PFSK-1 (cell line): ENCODE measurements at regions not wholly inside any gene's neighbourhood (a gene's known extent, or its start where the extent isn't known, plus 50 kb on each side); places are given as distances from the start of the nearest gene placed in this dataset.

Experiments
- FOXP2 ChIP-seq: optimal IDR thresholded peaks from 2 replicates; pipeline ENCODE3; 2011; ENCODE audit warnings: borderline replicate concordance, control low read depth, inconsistent platforms; ENCODE audit not compliant: insufficient read depth; ENCODE audit errors: extremely low read length, extremely low read depth
- POLR2AphosphoS5 ChIP-seq: IDR thresholded peaks from 2 replicates; pipeline ENCODE4 v1.6.1; 2012; ENCODE audit warnings: low read depth, mild to moderate bottlenecking, control low read depth, low read length, moderate library complexity
- REST ChIP-seq, 2 experiments: IDR thresholded peaks; 2 replicates each; pipeline versions ENCODE4 v1.6.1 to v1.8.0; 2011 to 2012; ENCODE audit warnings: low read depth in 2 of 2, low read length in 2 of 2, control low read depth in 1 of 2, inconsistent platforms in 1 of 2, mild to moderate bottlenecking in 1 of 2, moderate library complexity in 1 of 2; ENCODE audit not compliant: insufficient read depth in 1 of 2
- SIN3A ChIP-seq: IDR thresholded peaks from 2 replicates; pipeline ENCODE4 v1.6.1; 2012; ENCODE audit warnings: mild to moderate bottlenecking, low read length, moderate library complexity, borderline replicate concordance; ENCODE audit not compliant: insufficient read depth
- TAF1 ChIP-seq: IDR thresholded peaks from 2 replicates; pipeline ENCODE4 v1.6.1; 2012; ENCODE audit warnings: low read length, control low read depth, borderline replicate concordance; ENCODE audit not compliant: insufficient read depth

DNA sequence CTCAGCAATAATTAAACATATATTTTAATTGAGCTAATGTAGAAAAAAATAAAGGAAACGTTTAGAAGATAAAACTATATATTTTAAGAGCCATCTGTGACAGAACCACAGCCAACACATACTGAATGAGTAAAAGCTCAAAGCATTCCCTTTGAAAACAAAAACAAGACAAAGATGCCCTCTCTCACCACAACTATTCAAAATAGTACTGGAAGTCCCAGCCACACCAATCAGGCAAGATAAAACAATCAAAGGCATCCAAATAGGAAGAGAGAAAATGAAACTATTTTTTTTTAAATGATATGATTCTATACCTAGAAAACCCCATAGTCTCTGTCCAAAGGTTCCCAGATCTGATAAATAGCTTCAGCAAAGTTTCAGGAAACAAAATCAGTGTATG is 262.0 kb downstream of the HTR1A start:
- TF ChIP-seq POLR2AphosphoS5 (no peak), SIN3A (no peak), FOXP2 (no peak), REST (IDR thresholded peaks at IDR 0.05; ENCODE audit: insufficient read depth in 1 of 2, low read depth in 2 of 2, low read length in 2 of 2) (no peak), TAF1 (no peak)

DNA sequence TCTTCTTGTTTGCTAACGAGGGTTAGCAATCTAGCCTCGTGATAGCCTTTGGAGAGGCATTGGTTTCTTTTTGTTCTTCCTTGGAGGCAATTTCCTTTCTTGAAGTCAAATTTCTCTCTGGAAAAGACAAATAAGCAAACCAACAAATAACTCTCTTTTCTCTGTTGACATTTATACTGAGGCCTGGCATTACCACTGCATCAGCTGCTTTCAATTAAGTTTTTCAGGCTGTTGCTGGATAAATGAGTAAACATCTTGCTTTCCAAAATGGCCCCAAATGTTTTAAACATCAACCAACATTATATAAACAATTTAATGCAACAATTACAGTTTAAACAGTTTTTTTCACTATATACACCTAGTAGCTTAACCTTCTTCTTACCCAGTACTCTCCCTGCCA is 264.4 kb downstream of the HTR1A start:
- TF ChIP-seq TAF1 (no peak), SIN3A (no peak), POLR2AphosphoS5 (no peak), FOXP2 (no peak), REST (IDR thresholded peaks at IDR 0.05; ENCODE audit: insufficient read depth in 1 of 2, low read depth in 2 of 2, low read length in 2 of 2) (no peak)

DNA sequence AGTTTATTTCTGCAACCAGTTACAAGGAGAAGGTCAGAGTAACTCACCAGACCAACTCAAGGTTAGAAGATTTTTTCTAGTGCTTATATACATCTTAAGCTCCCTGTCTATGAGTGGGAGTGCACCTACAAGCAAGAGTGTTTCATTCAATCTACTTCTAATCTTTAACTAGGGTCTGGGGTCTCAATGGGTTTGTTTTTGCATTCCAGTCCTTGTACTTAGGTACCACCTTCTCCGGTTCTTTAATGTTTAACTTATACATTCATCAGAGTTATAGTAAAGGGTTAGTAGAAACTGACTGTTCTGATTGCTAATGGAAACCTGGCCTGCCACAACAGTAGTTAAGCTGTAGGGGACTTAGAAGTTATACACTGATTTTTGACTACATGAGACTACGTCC is 271.7 kb downstream of the HTR1A start:
- TF ChIP-seq FOXP2, result no peak
- no peak for TF ChIP-seq POLR2AphosphoS5
- no peak for TF ChIP-seq TAF1
- TF ChIP-seq SIN3A, result no peak
- no peak for TF ChIP-seq REST (IDR thresholded peaks at IDR 0.05; ENCODE audit: insufficient read depth in 1 of 2, low read depth in 2 of 2, low read length in 2 of 2)

DNA sequence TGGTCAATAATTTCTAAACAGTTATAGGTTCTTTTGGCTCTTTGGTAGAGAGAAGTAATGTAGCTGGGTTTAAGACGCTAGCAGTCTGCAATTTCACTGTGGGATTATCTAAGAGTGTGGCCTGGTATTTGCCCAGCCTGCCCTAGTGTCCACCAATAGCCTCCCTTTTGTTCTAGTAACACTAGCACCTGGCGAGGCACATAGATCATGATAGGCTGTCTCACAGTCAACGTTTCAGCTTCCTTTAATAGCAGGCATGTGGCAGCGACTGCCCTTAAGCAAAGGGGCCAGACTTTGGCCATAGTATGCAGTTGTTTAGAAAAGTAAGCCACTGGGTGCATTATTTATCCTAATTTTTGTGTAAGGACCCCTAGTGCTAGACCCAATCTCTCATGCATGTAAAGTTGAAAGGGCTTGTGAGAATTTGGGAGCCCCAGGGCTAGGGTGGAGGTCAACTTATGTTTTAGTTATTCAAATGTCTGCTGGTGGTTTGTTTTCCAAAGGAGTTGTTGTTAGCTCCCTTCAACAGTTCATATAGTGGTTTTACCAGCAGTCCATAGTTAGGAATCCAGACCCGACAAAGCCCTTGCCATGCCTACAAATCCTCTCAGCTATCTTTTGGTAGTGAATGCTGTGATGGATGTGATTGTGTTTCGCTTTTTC is 274.3 kb downstream of the HTR1A start:
- TF ChIP-seq TAF1 (no peak), FOXP2 (no peak), SIN3A (no peak), REST (IDR thresholded peaks at IDR 0.05; ENCODE audit: insufficient read depth in 1 of 2, low read depth in 2 of 2, low read length in 2 of 2) (no peak), POLR2AphosphoS5 (no peak)
